ENCODE measurements at regions not wholly inside any gene's neighbourhood (a gene's known extent, or its start where the extent isn't known, plus 50 kb on each side); places are given as distances from the start of the nearest gene placed in this dataset.
"Not testable (repeated sequence)": the region's sequence is repeated elsewhere in the genome, so short reads cannot be mapped to it uniquely, and the experiment has no call there.

- not testable (repeated sequence) for TF ChIP-seq POLR2A (IDR thresholded peaks at IDR 0.05)
- TF ChIP-seq, protein P1, sequence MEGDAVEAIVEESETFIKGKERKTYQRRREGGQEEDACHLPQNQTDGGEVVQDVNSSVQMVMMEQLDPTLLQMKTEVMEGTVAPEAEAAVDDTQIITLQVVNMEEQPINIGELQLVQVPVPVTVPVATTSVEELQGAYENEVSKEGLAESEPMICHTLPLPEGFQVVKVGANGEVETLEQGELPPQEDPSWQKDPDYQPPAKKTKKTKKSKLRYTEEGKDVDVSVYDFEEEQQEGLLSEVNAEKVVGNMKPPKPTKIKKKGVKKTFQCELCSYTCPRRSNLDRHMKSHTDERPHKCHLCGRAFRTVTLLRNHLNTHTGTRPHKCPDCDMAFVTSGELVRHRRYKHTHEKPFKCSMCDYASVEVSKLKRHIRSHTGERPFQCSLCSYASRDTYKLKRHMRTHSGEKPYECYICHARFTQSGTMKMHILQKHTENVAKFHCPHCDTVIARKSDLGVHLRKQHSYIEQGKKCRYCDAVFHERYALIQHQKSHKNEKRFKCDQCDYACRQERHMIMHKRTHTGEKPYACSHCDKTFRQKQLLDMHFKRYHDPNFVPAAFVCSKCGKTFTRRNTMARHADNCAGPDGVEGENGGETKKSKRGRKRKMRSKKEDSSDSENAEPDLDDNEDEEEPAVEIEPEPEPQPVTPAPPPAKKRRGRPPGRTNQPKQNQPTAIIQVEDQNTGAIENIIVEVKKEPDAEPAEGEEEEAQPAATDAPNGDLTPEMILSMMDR (IDR thresholded peaks at IDR 0.05): not testable (repeated sequence)
These were observed 169.6 kb downstream of the USP22 start for GRCh38 chr17:20873173-20873572.
